Midbrain (tissue), 1 donor: ENCODE measurements at regions not wholly inside any gene's neighbourhood (a gene's known extent, or its start where the extent isn't known, plus 50 kb on each side); places are given as distances from the start of the nearest gene placed in this dataset.
"Not testable (repeated sequence)": the region's sequence is repeated elsewhere in the genome, so short reads cannot be mapped to it uniquely, and the experiment has no call there.

Experiments
- DNase-seq: peaks from one replicate; lab custom pipeline; 2025; lab: John Stamatoyannopoulos, UW

DNA sequence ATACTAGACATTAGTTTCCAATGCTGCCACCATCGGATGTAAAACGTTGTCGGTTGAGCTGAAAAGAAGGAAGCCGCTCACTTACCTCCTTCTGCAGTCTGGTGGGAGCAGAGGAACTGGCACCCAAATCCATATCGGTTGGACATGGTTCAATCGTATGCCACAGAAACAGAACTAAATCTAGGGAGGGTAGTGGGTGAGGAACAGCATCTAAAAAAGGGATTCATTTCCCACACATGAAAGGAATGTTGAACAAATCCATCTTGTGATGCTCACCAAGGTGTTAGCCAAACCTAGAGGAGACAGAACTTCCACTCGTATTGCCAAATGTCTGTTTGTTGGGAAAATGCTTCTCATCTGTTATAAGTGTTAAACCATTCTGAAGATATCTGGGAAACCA is 532.7 kb downstream of the NLGN4X start:
- DNase-seq: no peak

- no peak for DNase-seq
Observed at GRCh38 chrX:5683996-5684395, 544.7 kb downstream of the NLGN4X start.

DNA sequence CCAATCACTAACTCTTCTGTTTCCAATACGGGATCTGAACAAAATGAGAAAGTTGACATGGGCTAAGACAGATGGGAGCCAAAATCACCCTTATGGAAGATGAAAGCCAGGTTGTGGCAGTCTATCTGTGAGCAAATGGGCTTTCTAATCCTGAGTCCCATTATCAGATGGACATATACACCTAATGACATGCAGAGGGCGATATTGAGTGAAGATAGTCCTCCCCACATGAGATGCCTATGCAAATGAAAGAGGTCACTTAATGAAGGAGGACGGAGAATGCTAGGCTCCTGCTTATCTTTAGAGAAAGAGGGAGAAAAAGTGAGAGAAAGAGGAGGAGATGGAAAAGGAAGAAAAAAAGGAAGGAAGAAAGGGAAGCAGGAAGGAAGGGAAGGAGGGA is 547.5 kb downstream of the NLGN4X start:
- DNase-seq: no peak

DNA sequence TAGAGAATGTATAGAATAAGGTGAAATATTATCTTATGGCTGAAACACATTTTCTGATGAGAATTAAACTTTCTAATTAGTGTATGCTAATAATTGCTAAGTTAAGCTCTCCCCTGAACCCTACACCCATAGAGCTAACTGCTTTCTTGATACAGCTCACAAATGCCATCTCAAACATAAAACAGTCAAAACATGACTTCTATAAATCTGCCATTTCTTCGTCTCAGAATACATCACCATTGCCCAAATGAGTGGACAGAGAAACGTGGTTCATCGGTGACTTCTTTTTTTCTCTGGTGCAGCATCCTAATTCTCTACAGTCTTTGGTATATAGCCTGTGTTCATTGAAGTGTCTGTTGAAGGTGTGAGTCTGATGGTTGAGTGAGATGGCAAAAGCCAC is 554.6 kb downstream of the NLGN4X start:
- DNase-seq: no peak

- DNase-seq: no peak
Observed at GRCh38 chrX:5672099-5672498, 556.6 kb downstream of the NLGN4X start.

- DNase-seq: not testable (repeated sequence)
Observed at GRCh38 chrX:5666689-5667088, 562.0 kb downstream of the NLGN4X start.

DNA sequence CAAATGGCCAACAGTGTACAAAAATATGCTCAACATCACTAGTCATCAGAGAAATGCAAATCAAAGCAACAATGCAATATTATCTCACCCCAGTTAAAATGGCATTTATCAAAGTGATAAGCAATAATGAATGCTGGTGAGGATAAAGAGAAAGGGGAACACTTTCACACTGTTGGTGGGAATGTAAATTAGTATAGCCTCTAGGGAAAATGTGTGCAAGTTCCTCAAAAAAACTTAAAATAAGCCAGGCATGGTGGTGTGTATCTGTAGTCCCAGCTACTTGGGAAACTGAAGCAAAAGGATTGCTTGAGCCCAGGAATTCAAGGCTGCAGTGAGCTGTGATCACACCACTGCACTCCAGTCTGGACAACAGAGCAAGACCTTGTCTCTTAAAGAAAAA is 572.1 kb downstream of the NLGN4X start:
- DNase-seq: no peak

- DNase-seq: no peak
Observed at GRCh38 chrX:5650904-5651303, 577.8 kb downstream of the NLGN4X start.

DNA sequence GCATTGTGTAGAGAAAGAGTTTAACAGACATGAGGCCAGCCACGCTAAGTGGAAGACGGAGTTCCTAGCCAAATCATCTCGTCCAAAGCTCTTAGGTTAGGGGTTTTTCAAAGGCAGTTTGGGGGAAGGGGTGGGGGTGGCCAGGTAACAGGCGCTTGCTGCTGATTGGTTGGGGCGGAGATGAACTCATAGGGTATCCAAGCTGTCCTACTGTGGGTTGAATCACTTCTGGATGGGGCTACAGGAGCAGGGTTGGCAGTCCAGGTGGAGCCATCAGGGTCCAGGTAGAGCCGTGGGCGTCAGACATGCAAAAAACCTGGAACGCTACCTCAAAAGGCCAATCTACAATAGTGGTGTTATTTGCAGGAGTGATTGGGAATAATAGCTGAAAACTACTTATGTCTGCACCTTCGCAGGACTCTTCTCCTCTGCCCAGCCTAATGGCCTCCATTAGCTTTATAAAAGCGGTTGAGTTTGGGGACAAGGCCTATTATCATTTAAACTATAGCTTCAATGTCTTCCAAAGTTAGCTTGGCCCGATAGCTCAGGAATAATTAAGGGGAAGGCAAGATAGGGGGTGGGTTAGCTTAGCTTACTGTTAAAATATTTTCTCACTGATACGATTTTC is 579.6 kb downstream of the NLGN4X start:
- DNase-seq: no peak

- DNase-seq: no peak
Observed at GRCh38 chrX:5646818-5647217, 581.8 kb downstream of the NLGN4X start.

- DNase-seq: no peak
Observed at GRCh38 chrX:5644776-5645175, 583.9 kb downstream of the NLGN4X start.

- DNase-seq: no peak
Observed at GRCh38 chrX:5640071-5640470, 588.6 kb downstream of the NLGN4X start.

GRCh38 chrX:5638572-5638971 is 590.1 kb downstream of the NLGN4X start:
- DNase-seq: no peak

DNA sequence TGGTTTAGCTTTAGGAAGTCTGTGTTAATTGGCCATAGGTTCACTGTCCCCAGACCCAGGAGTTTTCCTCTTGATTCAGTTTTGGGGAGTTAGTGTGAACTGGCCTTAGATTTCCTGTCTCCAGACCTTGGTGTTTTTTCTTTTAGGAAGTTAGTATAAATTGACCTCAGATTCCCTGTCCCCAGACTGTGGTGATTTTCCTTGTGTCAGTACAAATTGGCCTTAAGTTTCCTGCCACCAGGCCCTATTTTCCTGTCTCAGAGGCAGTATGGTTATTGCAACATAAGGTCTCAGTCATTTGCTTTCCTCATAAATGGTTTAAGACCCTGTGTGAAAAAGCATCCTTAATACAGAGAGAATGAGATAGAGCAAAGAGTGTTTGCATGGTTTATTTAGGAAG is 595.8 kb downstream of the NLGN4X start:
- no peak for DNase-seq

GRCh38 chrX:5632061-5632614 is 596.5 kb downstream of the NLGN4X start:
- no peak for DNase-seq

GRCh38 chrX:5617666-5618065 is 611.0 kb downstream of the NLGN4X start:
- DNase-seq: peak; percentile 34

GRCh38 chrX:5595570-5595969 is 633.1 kb downstream of the NLGN4X start:
- DNase-seq: no peak

DNA sequence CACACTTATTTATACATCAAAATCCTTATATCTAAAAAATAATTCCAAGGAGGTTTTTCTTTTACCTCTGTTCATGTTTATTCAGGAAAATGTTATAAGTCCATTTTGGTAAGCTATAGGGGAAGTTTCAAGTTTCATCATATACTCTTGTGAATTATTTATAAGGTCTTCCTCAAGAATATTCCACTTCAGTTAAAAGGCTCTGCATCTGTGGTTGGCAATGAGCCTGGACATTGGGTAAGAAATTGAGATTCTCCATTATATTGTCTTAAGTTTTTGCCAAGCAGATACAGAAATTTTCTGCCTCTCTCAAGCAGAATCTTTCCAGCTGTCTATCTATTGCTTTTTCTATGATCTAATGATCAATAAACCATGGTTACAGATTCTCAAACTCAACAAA is 641.9 kb downstream of the NLGN4X start:
- no peak for DNase-seq

DNA sequence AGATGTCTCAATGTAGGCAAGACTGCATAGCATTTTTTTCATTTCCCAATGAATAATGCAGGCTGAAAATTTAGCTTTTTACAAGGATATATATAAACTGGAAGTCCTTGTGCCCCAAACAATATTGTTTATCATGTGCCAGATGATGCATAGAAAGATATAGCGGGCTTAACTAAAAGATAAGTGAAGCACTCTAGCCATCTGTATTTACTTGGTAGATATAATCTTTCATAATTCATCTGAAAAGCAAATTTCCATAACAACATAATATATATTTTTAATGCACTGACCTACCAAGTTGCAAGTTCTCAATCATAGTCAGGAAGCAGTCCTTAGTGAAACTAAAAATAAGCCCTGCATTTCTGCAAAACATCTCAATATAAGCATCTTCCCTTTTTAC is 653.3 kb downstream of the NLGN4X start:
- DNase-seq: no peak

DNA sequence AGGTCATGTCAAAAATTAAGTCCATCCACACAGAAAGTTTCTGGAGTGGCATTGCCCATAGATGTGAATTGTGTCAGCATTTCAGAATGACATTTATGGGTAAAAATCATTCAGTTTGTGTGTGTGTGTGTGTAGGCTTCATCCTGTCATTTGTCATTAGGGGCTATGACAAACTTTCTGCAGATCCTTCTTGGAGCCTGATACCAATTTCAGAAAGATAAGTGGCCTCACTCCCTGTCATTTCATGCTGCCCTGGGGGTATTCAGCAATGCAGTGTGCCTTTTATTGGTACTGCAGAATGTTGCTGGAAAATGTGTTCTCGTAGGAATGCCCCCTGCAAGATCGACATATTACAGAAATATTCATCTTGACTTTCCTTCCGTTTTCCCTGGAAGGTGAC is 659.7 kb downstream of the NLGN4X start:
- DNase-seq: no peak

- DNase-seq: no peak
Observed at GRCh38 chrX:5559386-5559785, 669.3 kb downstream of the NLGN4X start.

GRCh38 chrX:5549512-5549911 is 679.2 kb downstream of the NLGN4X start:
- peak; percentile 9 for DNase-seq

DNA sequence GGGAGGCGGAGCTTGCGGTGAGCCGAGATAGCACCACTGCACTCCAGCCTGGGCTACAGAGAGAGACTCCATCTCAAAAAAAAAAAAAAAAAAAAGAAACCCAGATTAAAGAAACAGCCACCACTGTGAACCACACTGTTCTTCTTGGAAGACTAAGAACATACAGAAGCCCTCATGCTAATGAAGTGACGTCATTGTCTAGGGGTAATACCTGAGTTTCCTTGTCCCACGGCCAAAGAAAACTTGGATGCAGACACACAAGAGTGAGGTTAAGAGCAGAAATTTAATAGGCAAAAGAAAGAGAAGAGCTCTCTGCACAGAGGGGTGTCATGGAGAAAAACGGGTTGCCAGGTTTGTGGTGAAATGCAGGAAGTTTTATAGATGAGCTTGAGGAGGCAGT is 691.6 kb downstream of the NLGN4X start:
- DNase-seq: no peak

DNA sequence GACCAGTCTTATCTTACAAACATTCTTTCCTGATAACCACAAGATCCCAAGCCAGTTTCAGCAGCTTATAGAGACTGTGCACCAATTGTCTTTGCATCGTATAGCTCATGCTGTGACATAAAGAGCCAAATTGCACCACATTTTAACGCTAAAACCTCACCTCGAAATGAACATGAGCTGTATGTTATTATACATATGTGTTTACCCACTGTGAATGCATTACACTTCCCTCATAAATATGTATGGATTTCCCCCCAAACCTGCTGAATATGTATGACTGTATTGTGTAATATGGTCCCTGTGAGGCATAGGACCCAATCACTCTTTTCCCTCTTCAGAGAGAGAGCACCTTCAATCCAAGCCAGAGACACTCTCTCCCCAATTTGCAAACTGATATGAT is 692.4 kb downstream of the NLGN4X start:
- DNase-seq: no peak
